ENCODE measurements at regions not wholly inside any gene's neighbourhood (a gene's known extent, or its start where the extent isn't known, plus 50 kb on each side); places are given as distances from the start of the nearest gene placed in this dataset.
"Not testable (repeated sequence)": the region's sequence is repeated elsewhere in the genome, so short reads cannot be mapped to it uniquely, and the experiment has no call there.

GRCh38 chrX:9271789-9272525, 192.9 kb upstream of the TBL1X start:
- DNase-seq: no peak

- no peak for DNase-seq
Measured at GRCh38 chrX:9273744-9274143, 191.1 kb upstream of the TBL1X start.

DNA sequence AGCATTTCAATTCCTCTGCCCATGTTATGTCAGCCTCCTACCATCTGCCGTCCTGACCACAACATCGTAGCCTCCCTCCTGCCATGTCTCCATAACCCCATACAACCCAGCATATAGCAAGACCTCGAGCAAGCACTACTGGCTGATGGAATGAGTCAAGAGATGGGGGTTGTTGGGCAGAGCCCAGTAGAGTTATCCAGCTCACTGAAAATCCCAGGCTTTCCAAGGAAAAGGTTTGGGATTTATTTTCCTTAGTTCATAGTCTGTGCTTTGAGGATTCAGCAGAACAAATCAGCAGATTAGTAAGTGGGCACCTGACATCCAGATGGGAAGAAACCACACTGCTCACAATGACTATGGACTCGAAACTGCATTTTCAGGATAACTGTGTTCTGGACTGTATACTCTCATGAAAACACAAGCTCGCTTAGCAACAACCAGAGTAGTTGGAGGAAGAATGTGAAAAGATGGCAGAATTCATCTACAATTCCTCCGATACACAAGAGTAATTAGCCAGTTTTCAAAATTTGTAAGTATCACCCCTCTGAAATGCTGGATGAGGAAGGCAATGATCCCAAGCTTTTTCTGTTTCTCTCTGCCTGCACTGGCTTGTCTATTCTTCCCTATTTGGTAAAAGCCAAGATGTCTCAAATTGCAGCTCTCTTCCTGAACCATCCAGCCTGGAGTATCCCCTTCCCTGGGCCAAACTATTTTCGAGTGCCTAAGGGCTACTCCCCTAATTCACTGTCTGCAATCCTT, 186.2 kb upstream of the TBL1X start:
- DNase-seq: no peak

GRCh38 chrX:9279234-9279544, 185.7 kb upstream of the TBL1X start:
- no peak for DNase-seq

- DNase-seq: no peak
Measured at GRCh38 chrX:9280831-9281230, 184.0 kb upstream of the TBL1X start.

DNA sequence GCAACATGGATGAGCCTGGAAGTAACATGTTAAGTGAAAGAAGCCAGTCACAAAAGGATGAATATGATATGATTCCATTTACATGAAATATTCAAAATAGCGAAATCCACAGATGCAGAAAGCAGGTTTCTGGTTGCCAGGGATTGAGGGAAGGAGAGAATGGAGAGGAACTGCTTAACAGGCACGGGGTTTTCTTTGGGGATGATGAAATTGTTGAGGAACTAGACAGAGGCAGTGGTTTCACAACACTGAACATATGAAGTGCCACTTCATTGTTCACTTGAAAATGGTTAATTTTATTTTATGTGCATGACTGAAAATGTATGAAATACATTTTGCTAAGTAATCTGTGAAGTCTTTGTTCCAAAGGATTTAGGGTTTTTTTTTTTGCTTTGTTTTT, 182.5 kb upstream of the TBL1X start:
- DNase-seq: no peak

GRCh38 chrX:9285342-9285771, 179.5 kb upstream of the TBL1X start:
- DNase-seq: no peak

- no peak for DNase-seq
Measured at GRCh38 chrX:9286234-9286633, 178.6 kb upstream of the TBL1X start.

DNA sequence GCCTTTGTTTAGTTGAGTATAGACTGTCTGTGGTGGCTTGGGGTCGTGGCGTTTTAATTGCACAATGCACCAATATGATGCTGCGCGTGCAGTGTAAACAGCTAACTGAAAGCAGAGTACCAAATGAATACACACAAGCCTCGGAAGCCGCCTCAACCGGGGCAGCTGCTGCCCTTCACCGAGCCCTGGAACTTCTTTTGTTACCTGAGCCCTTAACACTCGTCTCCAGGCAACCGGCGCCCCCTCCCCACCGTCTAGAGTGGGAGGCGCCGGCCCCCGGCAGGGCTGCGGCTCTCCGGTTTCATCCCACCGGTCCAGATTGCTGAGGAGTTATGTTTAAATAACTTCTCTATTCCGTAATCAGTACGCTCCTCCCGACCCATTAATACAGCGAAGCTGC, 173.2 kb upstream of the TBL1X start:
- peak; percentile 91 for DNase-seq

DNA sequence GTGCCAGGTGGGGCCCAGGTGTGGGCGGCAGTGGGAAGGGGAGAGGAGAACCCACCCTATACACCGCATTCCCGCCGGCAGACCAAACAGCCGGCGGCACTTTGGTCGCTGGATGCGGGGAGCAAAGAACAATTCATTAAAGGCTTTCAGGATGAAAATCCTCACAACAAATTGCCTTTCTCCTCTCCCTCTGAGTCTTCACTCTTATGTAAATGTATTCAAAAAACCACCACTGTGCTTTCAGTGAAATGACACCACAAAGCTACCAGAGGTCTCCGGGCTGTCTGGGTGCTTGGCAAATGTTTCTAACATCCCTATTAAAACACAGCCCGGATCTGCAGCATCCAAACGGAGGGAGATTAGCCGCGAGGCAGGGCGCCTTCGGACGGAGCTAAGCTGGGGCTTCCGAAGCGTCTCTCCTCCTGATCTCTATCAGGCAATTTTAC, 171.8 kb upstream of the TBL1X start:
- DNase-seq: no peak

- DNase-seq: no peak
Measured at GRCh38 chrX:9293903-9294302, 171.0 kb upstream of the TBL1X start.

- DNase-seq: no peak
Measured at GRCh38 chrX:9295551-9295950, 169.3 kb upstream of the TBL1X start.

- no peak for DNase-seq
Measured at GRCh38 chrX:9298221-9298620, 166.6 kb upstream of the TBL1X start.

DNA sequence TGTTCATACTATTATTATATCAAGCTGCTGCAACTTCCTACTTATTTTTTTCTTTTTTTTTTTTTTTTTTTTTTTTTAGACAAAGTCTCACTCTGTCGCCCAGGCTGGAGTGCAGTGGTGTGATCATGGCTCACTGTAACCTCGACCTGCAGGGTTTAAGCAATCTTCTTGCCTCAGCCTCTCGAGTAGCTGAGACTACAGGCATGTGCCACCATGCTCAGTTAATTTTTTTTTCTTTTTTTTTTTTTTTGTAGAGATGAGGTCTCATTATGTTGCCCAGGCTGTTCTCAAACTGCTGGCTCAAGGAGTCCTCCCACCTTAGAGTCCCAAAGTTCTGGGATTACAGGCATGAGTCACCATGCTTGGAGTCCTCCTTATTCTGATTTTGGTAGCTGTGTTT, 165.2 kb upstream of the TBL1X start:
- not testable (repeated sequence) for DNase-seq

DNA sequence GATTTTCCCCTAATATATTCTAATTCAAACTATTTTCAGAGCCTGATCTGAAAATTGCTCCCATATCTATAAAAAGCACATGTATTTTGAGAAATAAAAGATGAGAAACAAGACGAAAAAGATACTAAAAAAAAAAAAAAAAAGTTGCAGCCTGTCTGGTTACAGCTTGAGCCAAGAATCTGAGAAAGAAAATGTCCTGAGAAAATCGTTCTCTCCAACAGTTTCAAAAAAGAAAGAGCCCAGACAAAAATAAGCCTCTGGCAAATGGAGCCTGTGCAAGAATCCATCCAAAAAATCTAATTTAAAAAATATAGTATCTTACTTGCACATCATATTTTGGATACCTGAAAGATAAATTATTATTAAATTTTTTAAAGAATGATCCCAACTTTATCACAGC, 163.0 kb upstream of the TBL1X start:
- DNase-seq: no peak

- DNase-seq: no peak
Measured at GRCh38 chrX:9302381-9302780, 162.5 kb upstream of the TBL1X start.

DNA sequence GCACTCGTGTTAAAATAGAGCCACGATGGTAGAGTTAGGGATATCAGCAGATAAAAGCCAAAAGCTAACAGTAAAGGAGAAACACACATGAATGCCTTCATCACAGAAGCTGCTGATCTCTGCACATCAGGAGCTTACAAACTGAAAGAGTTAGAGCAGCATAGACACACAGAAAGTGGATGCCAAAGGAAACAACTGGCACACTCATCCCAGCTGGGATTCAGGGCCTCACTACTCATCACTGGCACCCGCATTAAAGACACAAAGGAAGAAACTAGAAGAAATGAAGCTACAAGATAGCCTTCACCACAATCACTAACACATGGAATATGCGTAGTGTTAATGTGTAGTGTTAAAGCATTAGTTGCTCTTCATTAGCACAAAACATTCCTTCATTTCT, 156.4 kb upstream of the TBL1X start:
- no peak for DNase-seq

GRCh38 chrX:9310616-9311015, 154.2 kb upstream of the TBL1X start:
- DNase-seq: no peak

DNA sequence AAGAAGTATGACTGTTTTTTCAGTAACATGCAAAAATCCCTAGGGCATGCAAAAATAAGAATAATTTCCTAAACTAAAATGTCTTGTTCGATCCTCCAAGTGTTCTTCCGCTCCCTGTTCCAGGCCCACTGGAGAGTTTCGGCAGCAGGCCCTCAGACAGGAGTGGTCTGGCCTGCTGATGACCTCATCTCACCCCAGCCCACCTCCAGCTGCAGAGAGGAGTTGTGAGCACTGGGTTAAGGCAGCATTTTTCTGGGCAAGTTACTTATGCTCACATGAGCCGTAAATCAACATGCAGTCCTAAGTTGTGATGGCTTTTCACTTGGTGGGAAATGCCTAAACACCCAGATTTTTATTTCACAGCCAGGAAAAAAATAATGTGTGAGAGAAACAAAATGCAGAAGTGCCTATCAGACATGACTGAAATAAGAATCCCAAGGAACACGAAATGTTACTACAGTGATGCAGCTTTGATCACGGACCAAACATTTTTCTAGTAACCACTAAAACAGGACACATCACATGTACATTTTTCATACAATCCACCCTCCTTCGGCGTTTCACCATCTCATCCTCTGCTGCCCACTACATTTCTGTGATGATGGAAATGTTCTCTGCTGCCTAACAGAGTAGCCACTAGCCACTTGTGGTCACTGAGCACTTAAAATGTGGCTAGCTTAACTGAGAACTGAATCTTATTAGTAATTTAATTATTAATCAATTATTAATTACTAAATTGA, 153.3 kb upstream of the TBL1X start:
- no peak for DNase-seq

GRCh38 chrX:9312922-9313867, 151.7 kb upstream of the TBL1X start:
- no peak for DNase-seq

DNA sequence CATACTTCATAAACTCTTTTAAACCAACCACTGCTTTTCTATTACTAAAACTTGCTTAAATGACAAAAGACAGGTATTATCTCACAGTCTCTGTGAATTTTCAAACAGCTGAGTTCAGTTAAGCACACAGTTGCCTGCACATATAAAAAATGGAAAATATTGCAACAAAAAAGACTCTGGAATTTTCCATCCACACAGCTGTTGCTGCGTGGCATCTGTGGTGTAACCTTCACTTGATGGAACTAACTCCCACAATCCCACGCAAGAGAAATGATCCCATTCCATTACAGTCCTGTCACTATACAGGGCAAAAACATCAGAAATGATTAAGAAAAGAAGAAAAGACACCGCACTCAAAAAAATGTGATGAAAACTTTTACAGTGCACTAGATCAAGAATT, 149.8 kb upstream of the TBL1X start:
- no peak for DNase-seq

DNA sequence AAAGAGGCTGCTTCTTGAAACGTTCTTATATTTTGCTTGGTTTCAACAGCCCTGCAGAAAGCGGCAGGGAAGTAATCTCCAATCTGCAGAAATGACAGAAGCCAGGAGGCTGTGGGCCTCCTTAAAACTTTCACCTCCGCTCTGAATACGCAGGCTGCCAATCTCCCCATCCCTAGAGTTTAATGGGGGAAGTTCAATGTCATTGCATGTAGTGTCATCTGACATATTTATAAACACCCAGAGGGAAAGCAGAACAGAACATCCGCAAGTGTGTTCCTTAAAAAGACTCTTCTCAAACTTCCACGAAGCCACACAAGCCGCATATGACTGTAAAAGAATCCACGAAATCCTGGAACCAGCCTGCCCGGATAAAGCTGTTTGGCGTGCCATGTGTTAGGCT, 148.8 kb upstream of the TBL1X start:
- no peak for DNase-seq

- DNase-seq: no peak
Measured at GRCh38 chrX:9317176-9317575, 147.7 kb upstream of the TBL1X start.

Data from NCI-H345 (cell line).